Right cardiac atrium (tissue), 5 donors: ENCODE measurements at regions not wholly inside any gene's neighbourhood (a gene's known extent, or its start where the extent isn't known, plus 50 kb on each side); places are given as distances from the start of the nearest gene placed in this dataset.
"Not testable (repeated sequence)": the region's sequence is repeated elsewhere in the genome, so short reads cannot be mapped to it uniquely, and the experiment has no call there.

Experiments used
- ATAC-seq, 2 donors: fragments of 200-7000 bp; cut with Tn5 transposase; one replicate each; pipeline versions ENCODE4 v1.8.0 to v1.9.1; 2020; ENCODE audit warnings: moderate library complexity in 2 of 2, mild to moderate bottlenecking in 1 of 2
- DNase-seq, 3 donors: peaks; one replicate each; pipeline ENCODE4 v3.0.0-alpha.2; 2020
- H3K27ac ChIP-seq: one replicate; pipeline ENCODE4 v1.5.1; 2013; ENCODE audit warnings: mild to moderate bottlenecking, low read length, control low read depth, moderate library complexity
- H3K27me3 ChIP-seq: one replicate; pipeline ENCODE4 v1.6.1; 2013; ENCODE audit not compliant: control insufficient read depth, insufficient read depth
- H3K4me1 ChIP-seq: one replicate; pipeline ENCODE4 v1.6.1; 2013; ENCODE audit warnings: low read length; ENCODE audit not compliant: control insufficient read depth, insufficient read depth
- H3K4me3 ChIP-seq: one replicate; pipeline ENCODE4 v1.5.1; 2013; ENCODE audit warnings: low read length, control low read depth
- H3K9me3 ChIP-seq: one replicate; pipeline ENCODE4 v1.6.1; 2013; ENCODE audit warnings: low read length; ENCODE audit not compliant: control insufficient read depth
- WGBS: extraction: QIAGEN DNeasy Blood & Tissue Kit; methylation state at CpG from one replicate; pipeline ENCODE4 v1.1.7; 2013; 5-methylcytosine and 5-hydroxymethylcytosine counted together
- intact Hi-C, 4 donors: fragments of 100-400 bp; cut with DNase I; formaldehyde crosslinking; loops; one replicate each; pipeline versions ENCODE4 v1.11.0 to v1.14.0; 2022 to 2023
- donor health status: healthy with polysubstance abuse.
- donor health status: DM: no; HTN: yes; CAD: no.
- donor health status: DM: no; HTN: no; CAD: no.
- donor health status: DM: no; HTN: yes; CAD: no; lungs with severe emphysema.
- donor health status: DM: yes; HTN: yes; CAD: no.

- Histone ChIP-seq H3K27ac (no peak overlapping the region), H3K4me1 (no peaks in the 10 kb centered on the region), H3K4me3 (no peak overlapping the region), H3K9me3 (no peaks in the 10 kb centered on the region), H3K27me3 (no peaks in the 10 kb centered on the region)
- ATAC-seq: no peak
- DNase-seq: no peak
- intact Hi-C loops: no loop called here
Observed at GRCh38 chr1:87421809-87422208, 93.1 kb downstream of the LMO4 start.

- Histone ChIP-seq H3K4me3 (no peak overlapping the region), H3K4me1 (peaks cover 1% of the 10 kb centered on the region), H3K27ac (no peak overlapping the region), H3K9me3 (no peaks in the 10 kb centered on the region), H3K27me3 (no peaks in the 10 kb centered on the region)
- DNase-seq (no peak), ATAC-seq (no peak)
- intact Hi-C loops: no loop called here
- 92% methylated on average over 1 of the region's 1 CpG for WGBS
Observed at GRCh38 chr1:87424541-87424940, 95.9 kb downstream of the LMO4 start.

- DNase-seq (peak; percentile 41 to 75 (median 72)), ATAC-seq (peak; percentile 74 to 78)
- Histone ChIP-seq H3K27me3 (no peaks in the 10 kb centered on the region), H3K9me3 (no peaks in the 10 kb centered on the region), H3K27ac (peak overlapping the region; percentile 2), H3K4me1 (peaks cover 1% of the 10 kb centered on the region), H3K4me3 (no peak overlapping the region)
- 62% methylated on average over 12 of the region's 12 CpGs for WGBS
- intact Hi-C loops: no loop called here
Observed at GRCh38 chr1:87426463-87427249, 98.0 kb downstream of the LMO4 start.

- ATAC-seq: no peak
- Histone ChIP-seq H3K4me1 (peaks cover 1% of the 10 kb centered on the region), H3K9me3 (no peaks in the 10 kb centered on the region), H3K4me3 (no peak overlapping the region), H3K27ac (no peak overlapping the region), H3K27me3 (no peaks in the 10 kb centered on the region)
- intact Hi-C loops: no loop called here
- no peak for DNase-seq
- WGBS: 76% methylated on average over 3 of the region's 3 CpGs
Observed at GRCh38 chr1:87428367-87428766, 99.7 kb downstream of the LMO4 start.

- WGBS: 82% methylated on average over 8 of the region's 8 CpGs
- no peak overlapping the region for H3K27ac ChIP-seq
Observed at GRCh38 chr1:87428883-87429282, 100.2 kb downstream of the LMO4 start.

GRCh38 chr1:87432685-87433084 lies 104.0 kb downstream of the LMO4 start:
- WGBS: 35% methylated on average over 3 of the region's 3 CpGs
- Histone ChIP-seq H3K4me3 (no peak overlapping the region), H3K4me1 (peaks cover 2% of the 10 kb centered on the region), H3K9me3 (no peaks in the 10 kb centered on the region), H3K27me3 (no peaks in the 10 kb centered on the region), H3K27ac (no peak overlapping the region)
- intact Hi-C loops: no loop called here
- ATAC-seq (peak; percentile 23 to 36), DNase-seq (no peak)

More at GRCh38 chr1:87428883-87429282, 100.2 kb downstream of the LMO4 start:
- no peak for DNase-seq
- intact Hi-C loops: no loop called here
- Histone ChIP-seq H3K27me3 (no peaks in the 10 kb centered on the region), H3K9me3 (no peaks in the 10 kb centered on the region), H3K4me1 (peaks cover 1% of the 10 kb centered on the region), H3K4me3 (no peak overlapping the region)
- ATAC-seq: no peak

GRCh38 chr1:87433101-87433500 lies 104.4 kb downstream of the LMO4 start:
- H3K27me3 ChIP-seq, intact Hi-C loops, H3K4me1 ChIP-seq, H3K27ac ChIP-seq, H3K9me3 ChIP-seq, H3K4me3 ChIP-seq: not testable (repeated sequence)
- 50% methylated on average over 2 of the region's 2 CpGs for WGBS
- ATAC-seq (peak in 1 of 2 donors; percentile 9), DNase-seq (peak in 1 of 3 donors; percentile 14)

- intact Hi-C loops: no loop called here
- 63% methylated on average over 8 of the region's 8 CpGs for WGBS
- H3K27me3 ChIP-seq: no peaks in the 10 kb centered on the region
Observed at GRCh38 chr1:87435484-87435883, 106.8 kb downstream of the LMO4 start.

GRCh38 chr1:87436115-87436514 lies 107.4 kb downstream of the LMO4 start:
- DNase-seq (peak in 2 of 3 donors; percentile 21 to 47), ATAC-seq (peak; percentile 85 to 86)
- H3K9me3 ChIP-seq, H3K27me3 ChIP-seq, H3K4me1 ChIP-seq, intact Hi-C loops, H3K4me3 ChIP-seq: not testable (repeated sequence)
- H3K27ac ChIP-seq: peak overlapping the region; percentile 84
- WGBS: 41% methylated on average over 8 of the region's 8 CpGs

More at GRCh38 chr1:87435484-87435883, 106.8 kb downstream of the LMO4 start:
- peak in 2 of 3 donors; percentile 19 to 51 for DNase-seq
- no peaks in the 10 kb centered on the region for H3K9me3 ChIP-seq
- no peak overlapping the region for H3K4me3 ChIP-seq
- peak; percentile 88 to 93 for ATAC-seq
- peak overlapping the region; percentile 86 for H3K27ac ChIP-seq
- peaks cover 2% of the 10 kb centered on the region for H3K4me1 ChIP-seq

- DNase-seq: peak; percentile 64 to 88 (median 81)
- Histone ChIP-seq H3K27ac (peak overlapping the region; percentile 84), H3K4me3 (no peak overlapping the region), H3K27me3 (no peaks in the 10 kb centered on the region), H3K9me3 (no peaks in the 10 kb centered on the region), H3K4me1 (peaks cover 2% of the 10 kb centered on the region)
- peak; percentile 77 to 88 for ATAC-seq
- WGBS: 36% methylated on average over 4 of the region's 4 CpGs
- intact Hi-C loops: no loop called here
Observed at GRCh38 chr1:87436534-87436933, 107.9 kb downstream of the LMO4 start.

- intact Hi-C loops: no loop called here
Observed at GRCh38 chr1:87437663-87438295, 109.1 kb downstream of the LMO4 start.

More at GRCh38 chr1:87437663-87438295, 109.1 kb downstream of the LMO4 start:
- Histone ChIP-seq H3K9me3 (no peaks in the 10 kb centered on the region), H3K4me3 (no peak overlapping the region), H3K27ac (no peak overlapping the region), H3K27me3 (no peaks in the 10 kb centered on the region), H3K4me1 (peaks cover 2% of the 10 kb centered on the region)
- 55% methylated on average over 3 of the region's 3 CpGs for WGBS
- DNase-seq (no peak), ATAC-seq (no peak)
